GM19043 (cell line): ENCODE measurements at regions not wholly inside any gene's neighbourhood (a gene's known extent, or its start where the extent isn't known, plus 50 kb on each side); places are given as distances from the start of the nearest gene placed in this dataset.

Experiments used
- ATAC-seq: cut with Tn5 transposase; IDR thresholded peaks from one replicate; pipeline ENCODE4 v1.9.1; 2021; ENCODE audit warnings: low read depth; ENCODE audit not compliant: unreplicated experiment

DNA sequence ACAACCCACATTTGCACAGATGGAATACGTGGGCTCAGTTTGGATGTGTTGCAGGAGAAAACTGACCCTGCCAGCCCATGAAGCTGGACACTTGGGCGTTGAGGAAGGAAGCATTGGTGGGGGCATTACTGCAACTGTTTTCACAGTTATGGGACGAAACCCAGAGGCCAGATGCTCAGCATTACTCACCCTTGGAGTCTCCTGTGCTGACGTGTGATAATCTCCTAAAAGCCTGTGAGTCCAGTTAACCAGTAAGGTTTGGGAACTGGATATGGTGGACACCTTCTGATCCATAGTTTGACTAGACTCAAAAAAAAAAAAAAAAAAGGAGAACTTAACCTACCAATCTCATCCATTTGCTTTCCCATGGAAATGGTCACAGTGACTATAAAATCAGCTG is 52.8 kb upstream of the EGLN3 start:
- ATAC-seq, result no peak

DNA sequence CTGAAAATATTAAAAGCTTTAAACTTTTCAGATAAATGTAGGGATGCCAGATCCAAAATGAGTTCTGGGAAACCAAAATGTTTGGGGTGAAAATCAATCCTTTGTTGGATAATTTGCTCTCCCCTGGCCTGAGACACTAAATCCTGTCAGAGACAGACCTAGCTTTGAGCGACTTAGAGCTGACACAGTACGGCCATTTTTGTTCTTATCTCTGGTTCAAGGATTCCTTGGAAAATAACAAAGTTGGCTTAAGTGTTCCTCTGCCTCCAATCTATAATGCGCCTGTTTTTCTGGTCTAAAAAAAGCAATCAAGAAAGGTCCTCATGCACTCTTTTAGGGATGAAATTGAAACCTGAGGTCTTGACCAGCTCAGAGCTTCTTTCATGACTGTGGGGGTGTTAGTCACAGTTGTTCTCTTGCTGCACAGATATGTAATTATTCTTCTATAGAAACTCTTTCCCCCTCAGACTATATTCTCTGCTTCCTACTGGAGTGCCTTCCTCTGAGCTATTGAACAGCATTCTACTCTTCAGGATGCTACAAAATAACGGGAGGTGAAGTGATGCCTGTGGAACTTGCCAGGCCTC is 52.3 kb upstream of the EGLN3 start:
- ATAC-seq, result no peak
